ENCODE measurements at regions not wholly inside any gene's neighbourhood (a gene's known extent, or its start where the extent isn't known, plus 50 kb on each side); places are given as distances from the start of the nearest gene placed in this dataset.

DNA sequence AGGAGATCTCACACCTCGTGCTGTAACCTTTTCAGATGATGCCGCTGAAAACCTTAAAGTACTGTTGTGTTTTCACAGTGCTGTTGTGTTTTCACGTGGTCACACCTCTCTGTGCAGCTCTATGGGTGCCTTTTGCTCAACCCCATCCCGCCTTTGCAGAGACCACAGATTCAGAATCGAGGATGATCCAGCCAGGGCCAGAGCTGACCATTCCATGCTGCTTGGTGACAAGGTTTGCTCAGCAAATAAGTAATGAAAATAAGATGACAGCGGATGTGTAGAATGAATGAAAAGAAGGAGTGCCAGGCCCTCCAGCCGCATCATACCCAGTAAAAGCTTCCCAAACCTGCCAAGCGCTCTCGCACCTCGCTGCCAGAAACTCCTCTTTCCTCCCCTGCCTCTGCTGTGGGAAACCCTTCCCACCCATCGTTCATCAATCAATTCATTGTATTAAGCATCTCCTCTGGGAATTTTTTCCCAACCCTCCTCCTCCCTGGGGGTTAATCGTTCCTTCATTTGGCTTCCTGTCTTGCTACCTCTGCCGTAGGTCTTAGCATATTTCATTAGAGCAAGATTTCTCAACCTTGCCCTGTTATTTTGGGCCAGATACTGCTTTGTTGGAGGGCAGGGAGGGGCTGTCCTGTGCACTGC, 93.4 kb upstream of the CRHR1 start:
- WGBS (ENCODE audit: insufficient coverage), result 60% methylated on average over 12 of the region's 13 CpGs
- H3K27me3 Mint-ChIP-seq, result peaks cover 50% of the 10 kb centered on the region

GRCh38 chr17:45692661-45693060, 91.5 kb upstream of the CRHR1 start:
- Histone ChIP-seq H3K27me3 (replicated peaks in 1 of 4; ENCODE audit: control extremely low read depth in 1 of 4, control insufficient read depth in 3 of 4, insufficient read depth in 4 of 4, low read length in 3 of 4) (peaks cover 0 to 24% (median 6%) of the 10 kb centered on the region in 4 experiments), H3K4me3 (ENCODE audit: control extremely low read depth in 1 of 5, extremely low read depth in 1 of 5, insufficient read depth in 1 of 5, low read depth in 2 of 5, low read length in 4 of 5) (no peak overlapping the region), H3K9me3 (ENCODE audit: control extremely low read depth in 1 of 3, control insufficient read depth in 2 of 3, insufficient read depth in 1 of 3, low read length in 2 of 3) (no peaks in the 10 kb centered on the region), H2AFZ (ENCODE audit: insufficient read depth, low read depth, low read length, poor library complexity, severe bottlenecking) (no peak overlapping the region), H3K9ac (ENCODE audit: low read length) (no peak overlapping the region), H3K4me1 (ENCODE audit: control insufficient read depth in 2 of 2, insufficient read depth in 2 of 2, low read length in 2 of 2) (no peaks in the 10 kb centered on the region), H3K27ac (ENCODE audit: low read length in 2 of 2) (no peak overlapping the region), H4K20me1 (ENCODE audit: control insufficient read depth, insufficient read depth, low read length, poor library complexity, severe bottlenecking) (no peaks in the 10 kb centered on the region), H3K4me2 (replicated peaks; ENCODE audit: low read depth, low read length, poor library complexity, severe bottlenecking) (no peak overlapping the region), H3K36me3 (replicated peaks in 1 of 2; ENCODE audit: control extremely low read depth in 1 of 2, control insufficient read depth in 1 of 2, extremely low read depth in 1 of 2, insufficient read depth in 2 of 2, low read length in 1 of 2) (no peaks in the 10 kb centered on the region), H3K79me2 (ENCODE audit: control insufficient read depth, insufficient read depth, low read length) (no peaks in the 10 kb centered on the region)
- Mint-ChIP-seq H3K4me3 (no peak overlapping the region), H3K27ac (no peak overlapping the region), H3K27me3 (peaks cover 53% of the 10 kb centered on the region), H3K9me3 (ENCODE audit: insufficient read depth) (no peaks in the 10 kb centered on the region), H3K4me1 (no peaks in the 10 kb centered on the region)
- WGBS (ENCODE audit: insufficient coverage), result 75% methylated on average over 1 of the region's 4 CpGs
- ChIA-PET POLR2A (no interaction called here), CTCF (no interaction called here)
- TF ChIP-seq EZH2 (IDR thresholded peaks at IDR 0.05; ENCODE audit: borderline replicate concordance, insufficient read depth, low read depth, low read length, poor library complexity, severe bottlenecking) (no peak), CTCF (IDR thresholded peaks at IDR 0.05) (no peak)
- DNase-seq (no peak), ATAC-seq (ENCODE audit: low read depth) (no peak)
- intact Hi-C loops (cut with micrococcal nuclease), result no loop called here

More for the DNA sequence above, 93.4 kb upstream of the CRHR1 start:
- no peaks in the 10 kb centered on the region for H3K79me2 ChIP-seq (ENCODE audit: control insufficient read depth, insufficient read depth, low read length)
- no peak for DNase-seq
- no peak overlapping the region for H3K9ac ChIP-seq (ENCODE audit: low read length)
- no peaks in the 10 kb centered on the region for H3K4me1 Mint-ChIP-seq
- H3K27me3 ChIP-seq (replicated peaks in 1 of 4; ENCODE audit: control extremely low read depth in 1 of 4, control insufficient read depth in 3 of 4, insufficient read depth in 4 of 4, low read length in 3 of 4), result peaks cover 0 to 22% (median 6%) of the 10 kb centered on the region in 4 experiments
- H3K4me3 Mint-ChIP-seq, result no peak overlapping the region
- CTCF ChIA-PET, result no interaction called here
- no peaks in the 10 kb centered on the region for H3K4me1 ChIP-seq (ENCODE audit: control insufficient read depth in 2 of 2, insufficient read depth in 2 of 2, low read length in 2 of 2)
- H3K9me3 ChIP-seq (ENCODE audit: control extremely low read depth in 1 of 3, control insufficient read depth in 2 of 3, insufficient read depth in 1 of 3, low read length in 2 of 3), result no peaks in the 10 kb centered on the region
- TF ChIP-seq CTCF (IDR thresholded peaks at IDR 0.05) (no peak), EZH2 (IDR thresholded peaks at IDR 0.05; ENCODE audit: borderline replicate concordance, insufficient read depth, low read depth, low read length, poor library complexity, severe bottlenecking) (no peak)
- no peak overlapping the region for H3K4me2 ChIP-seq (replicated peaks; ENCODE audit: low read depth, low read length, poor library complexity, severe bottlenecking)
- no peak overlapping the region for H3K27ac Mint-ChIP-seq
- no peak overlapping the region for H2AFZ ChIP-seq (ENCODE audit: insufficient read depth, low read depth, low read length, poor library complexity, severe bottlenecking)
- POLR2A ChIA-PET, result no interaction called here
- no peak for ATAC-seq (ENCODE audit: low read depth)
- H3K9me3 Mint-ChIP-seq (ENCODE audit: insufficient read depth), result no peaks in the 10 kb centered on the region
- H3K4me3 ChIP-seq (ENCODE audit: control extremely low read depth in 1 of 5, extremely low read depth in 1 of 5, insufficient read depth in 1 of 5, low read depth in 2 of 5, low read length in 4 of 5), result no peak overlapping the region
- no peaks in the 10 kb centered on the region for H4K20me1 ChIP-seq (ENCODE audit: control insufficient read depth, insufficient read depth, low read length, poor library complexity, severe bottlenecking)
- intact Hi-C loops (cut with micrococcal nuclease), result no loop called here
- no peak overlapping the region for H3K27ac ChIP-seq (ENCODE audit: low read length in 2 of 2)
- no peaks in the 10 kb centered on the region for H3K36me3 ChIP-seq (replicated peaks in 1 of 2; ENCODE audit: control extremely low read depth in 1 of 2, control insufficient read depth in 1 of 2, extremely low read depth in 1 of 2, insufficient read depth in 2 of 2, low read length in 1 of 2)
